ENCODE measurements at regions not wholly inside any gene's neighbourhood (a gene's known extent, or its start where the extent isn't known, plus 50 kb on each side); places are given as distances from the start of the nearest gene placed in this dataset.

GRCh38 chr4:112847781-112848180 lies 201.7 kb upstream of the ANK2 start:
- intact Hi-C loops (cut with DNase I) = no loop called here
- no peaks in the 10 kb centered on the region for H3K36me3 ChIP-seq
- no peak overlapping the region for H3K27ac ChIP-seq
- 59% methylated on average over 4 of the region's 4 CpGs for WGBS, 2 donors
- H3K4me3 ChIP-seq = no peak overlapping the region
- H3K27me3 ChIP-seq = no peaks in the 10 kb centered on the region
- ATAC-seq (no peak), FAIRE-seq (no peak), DNase-seq (no peak)
- no peaks in the 10 kb centered on the region for H3K4me1 ChIP-seq
- H3K9me3 ChIP-seq = no peaks in the 10 kb centered on the region
- TF ChIP-seq CTCF (IDR thresholded peaks at IDR 0.05) = no peak

- Histone ChIP-seq H3K27ac (no peak overlapping the region), H3K9me3 (no peaks in the 10 kb centered on the region), H3K4me1 (no peaks in the 10 kb centered on the region), H3K4me3 (no peak overlapping the region), H3K27me3 (no peaks in the 10 kb centered on the region), H3K36me3 (no peaks in the 10 kb centered on the region)
- no peak for TF ChIP-seq CTCF (IDR thresholded peaks at IDR 0.05)
- no peak for DNase-seq
- ATAC-seq = no peak
- intact Hi-C loops (cut with DNase I) = no loop called here
- FAIRE-seq = no peak
Measured at GRCh38 chr4:112848911-112849310, 200.5 kb upstream of the ANK2 start.

GRCh38 chr4:112852601-112853000 lies 196.9 kb upstream of the ANK2 start:
- H3K4me3 ChIP-seq = no peak overlapping the region
- FAIRE-seq (no peak), DNase-seq (no peak), ATAC-seq (no peak)
- H3K27me3 ChIP-seq = no peaks in the 10 kb centered on the region
- WGBS, 2 donors = 35 to 51% methylated on average over 4 of the region's 4 CpGs
- no peak for TF ChIP-seq CTCF (IDR thresholded peaks at IDR 0.05)
- intact Hi-C loops (cut with DNase I) = no loop called here
- no peaks in the 10 kb centered on the region for H3K4me1 ChIP-seq
- H3K27ac ChIP-seq = no peak overlapping the region
- no peaks in the 10 kb centered on the region for H3K36me3 ChIP-seq
- no peaks in the 10 kb centered on the region for H3K9me3 ChIP-seq

GRCh38 chr4:112853662-112854256 lies 195.7 kb upstream of the ANK2 start:
- no peak overlapping the region for H3K27ac ChIP-seq
- no peaks in the 10 kb centered on the region for H3K9me3 ChIP-seq
- intact Hi-C loops (cut with DNase I) = no loop called here
- H3K27me3 ChIP-seq = no peaks in the 10 kb centered on the region
- WGBS, 2 donors = 37 to 44% methylated on average over 3 of the region's 3 CpGs
- no peaks in the 10 kb centered on the region for H3K36me3 ChIP-seq
- TF ChIP-seq CTCF (IDR thresholded peaks at IDR 0.05) = no peak
- FAIRE-seq (no peak), ATAC-seq (no peak), DNase-seq (no peak)
- H3K4me3 ChIP-seq = no peak overlapping the region
- no peaks in the 10 kb centered on the region for H3K4me1 ChIP-seq

- FAIRE-seq (no peak), ATAC-seq (no peak), DNase-seq (no peak)
- intact Hi-C loops (cut with DNase I) = no loop called here
- Histone ChIP-seq H3K27me3 (no peaks in the 10 kb centered on the region), H3K9me3 (no peaks in the 10 kb centered on the region), H3K27ac (no peak overlapping the region), H3K4me3 (no peak overlapping the region), H3K36me3 (no peaks in the 10 kb centered on the region), H3K4me1 (no peaks in the 10 kb centered on the region)
- TF ChIP-seq CTCF (IDR thresholded peaks at IDR 0.05) = no peak
Measured at GRCh38 chr4:112854420-112854819, 195.0 kb upstream of the ANK2 start.
